C4-2B (cell line): ENCODE measurements at regions not wholly inside any gene's neighbourhood (a gene's known extent, or its start where the extent isn't known, plus 50 kb on each side); places are given as distances from the start of the nearest gene placed in this dataset.
A peak's percentile ranks its signal among the peaks of the same experiment; 100 is the strongest.

Experiments used
- H3K27ac ChIP-seq: fragments of 450-650 bp; 2 replicates; pipeline ENCODE4 v1.5.1; 2017
- CTCF ChIP-seq: fragments of 450-650 bp; conservative IDR thresholded peaks from 2 replicates; pipeline ENCODE4 v1.5.1; 2017; ENCODE audit warnings: mild to moderate bottlenecking
- ZFX ChIP-seq: fragments of 450-650 bp; IDR thresholded peaks from 2 replicates; pipeline ENCODE4 v1.6.1; 2017

GRCh38 chr2:49343638-49344037, 189.3 kb upstream of the FSHR start:
- no peak overlapping the region for H3K27ac ChIP-seq
- no peak for TF ChIP-seq CTCF
- TF ChIP-seq ZFX: no peak

GRCh38 chr2:49342156-49342555, 187.8 kb upstream of the FSHR start:
- no peak overlapping the region for H3K27ac ChIP-seq
- TF ChIP-seq CTCF: no peak
- no peak for TF ChIP-seq ZFX

GRCh38 chr2:49335546-49335945, 181.2 kb upstream of the FSHR start:
- H3K27ac ChIP-seq: no peak overlapping the region
- TF ChIP-seq ZFX (no peak), CTCF (no peak)

GRCh38 chr2:49332415-49332814, 178.1 kb upstream of the FSHR start:
- no peak overlapping the region for H3K27ac ChIP-seq
- TF ChIP-seq CTCF (no peak), ZFX (no peak)

- H3K27ac ChIP-seq: no peak overlapping the region
- TF ChIP-seq ZFX: no peak
- TF ChIP-seq CTCF: no peak
Observed at GRCh38 chr2:49318531-49318930, 164.2 kb upstream of the FSHR start.

GRCh38 chr2:49309461-49309860, 155.1 kb upstream of the FSHR start:
- TF ChIP-seq ZFX (no peak), CTCF (no peak)
- no peak overlapping the region for H3K27ac ChIP-seq

GRCh38 chr2:49306925-49307324, 152.6 kb upstream of the FSHR start:
- no peak for TF ChIP-seq CTCF
- TF ChIP-seq ZFX: no peak
- no peak overlapping the region for H3K27ac ChIP-seq

GRCh38 chr2:49298693-49299092, 144.4 kb upstream of the FSHR start:
- H3K27ac ChIP-seq: peak overlapping the region; percentile 22
